HG03175 (cell line): ENCODE measurements at regions not wholly inside any gene's neighbourhood (a gene's known extent, or its start where the extent isn't known, plus 50 kb on each side); places are given as distances from the start of the nearest gene placed in this dataset.

Experiments used
- ATAC-seq: cut with Tn5 transposase; IDR thresholded peaks from one replicate; pipeline ENCODE4 v1.9.1; 2021; ENCODE audit warnings: mild to moderate bottlenecking, moderate library complexity; ENCODE audit not compliant: unreplicated experiment

DNA sequence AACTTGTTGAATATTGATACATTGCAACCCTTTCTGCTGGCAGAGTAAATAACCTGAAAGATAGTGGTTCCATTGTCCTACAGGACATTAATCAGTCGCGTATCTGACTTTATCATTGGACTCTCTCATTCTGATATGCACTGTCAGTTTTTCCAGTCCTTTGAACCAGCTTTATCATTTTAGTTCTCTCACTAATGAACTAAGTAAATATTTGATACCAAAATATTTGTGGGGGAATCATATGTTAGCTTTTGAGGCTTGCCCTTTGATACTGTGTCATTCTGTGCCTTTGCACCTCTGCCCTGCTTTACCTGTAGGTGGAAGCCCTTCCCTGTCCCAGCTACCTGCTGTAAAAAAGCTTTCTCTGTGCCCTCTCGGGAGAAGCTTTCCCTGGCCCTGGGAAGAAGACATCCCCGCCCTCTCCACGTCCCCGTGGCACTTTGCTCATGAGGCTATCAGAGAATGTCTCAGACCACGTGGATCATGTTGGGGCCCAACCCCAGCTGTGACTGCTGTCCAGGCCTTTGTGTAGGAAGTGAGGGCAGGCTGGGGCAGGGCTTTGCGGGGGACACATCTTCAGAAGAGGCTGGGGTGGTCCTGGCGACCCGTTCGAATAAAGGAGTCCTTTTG is 117.8 kb upstream of the NXT1 start:
- ATAC-seq, result no peak

DNA sequence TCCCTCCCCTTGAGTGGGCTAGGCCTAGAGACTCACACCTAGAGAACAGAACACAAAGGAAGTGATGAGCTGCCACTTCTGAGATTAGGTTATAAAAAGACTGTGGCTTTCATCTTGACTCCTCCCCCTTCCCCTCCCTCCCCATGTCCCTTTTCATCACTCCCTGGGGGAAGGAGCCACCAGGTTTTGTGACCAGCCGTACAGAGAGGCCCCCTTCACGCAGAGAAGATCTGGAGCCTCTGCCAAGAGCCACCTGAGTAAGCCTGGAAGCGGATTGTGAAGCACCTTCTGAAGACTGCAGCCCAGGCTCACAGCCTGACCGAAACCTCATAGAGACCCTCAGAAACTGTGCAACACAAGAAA is 118.4 kb upstream of the NXT1 start:
- no peak for ATAC-seq

DNA sequence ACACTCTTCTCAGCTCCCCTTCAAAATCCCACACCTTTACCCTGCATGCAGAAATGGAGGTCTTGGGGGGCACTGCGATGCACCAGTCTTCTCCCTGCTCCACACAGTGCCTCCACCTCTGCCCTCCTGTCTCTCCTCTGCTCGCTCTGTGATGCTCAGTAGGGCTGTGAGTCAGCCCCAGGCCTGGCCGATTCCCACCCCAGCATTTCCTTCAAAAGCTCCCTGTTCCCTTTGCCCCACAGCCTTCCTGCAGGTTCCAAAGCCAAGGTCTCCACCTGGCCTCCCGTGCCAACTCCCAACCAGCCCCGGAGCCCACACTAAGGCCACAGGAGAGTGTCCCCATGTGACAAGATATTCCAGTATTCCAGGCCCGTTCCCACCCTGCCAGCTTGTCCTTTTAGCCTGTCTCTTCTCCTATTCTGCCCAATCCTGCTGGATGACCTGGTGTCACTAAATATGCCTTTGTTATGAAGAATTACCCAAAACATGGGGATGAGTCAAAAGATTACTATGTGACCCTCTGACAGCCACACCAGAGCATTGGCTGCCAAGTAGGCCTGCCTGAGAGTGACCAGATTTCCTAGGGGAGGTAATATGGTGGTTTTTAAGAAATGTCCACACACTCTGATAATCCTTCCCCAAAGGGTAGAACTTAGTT is 118.9 kb upstream of the NXT1 start:
- ATAC-seq, result no peak

DNA sequence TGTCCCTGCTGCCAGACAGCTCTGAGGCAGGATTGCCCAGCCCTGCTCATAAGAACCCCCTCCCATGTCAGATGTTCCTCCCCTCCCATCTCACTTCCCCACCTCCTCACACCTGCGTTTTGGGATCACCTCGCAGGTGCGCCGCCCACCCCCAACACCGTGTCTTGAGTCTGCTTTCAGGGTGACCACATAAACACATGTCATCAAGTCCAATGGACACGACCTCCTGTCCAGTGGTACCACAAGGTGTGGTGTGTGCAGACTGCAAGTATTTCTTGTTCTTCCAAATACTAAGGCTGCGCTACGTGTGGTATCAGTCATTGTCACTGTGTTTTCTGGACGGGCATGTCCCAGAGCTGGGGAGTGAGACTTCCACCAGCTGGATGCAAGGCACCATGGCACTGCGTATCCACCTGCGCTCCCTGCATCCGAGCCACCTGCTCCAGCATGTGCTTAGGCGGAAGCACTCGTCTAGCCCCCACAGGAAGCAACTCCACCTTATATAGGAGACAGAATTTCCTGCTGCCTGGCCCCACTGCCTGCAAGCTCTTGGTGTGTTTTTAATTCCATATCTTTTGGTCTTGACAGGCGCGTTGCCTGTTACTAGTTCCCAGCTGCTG is 119.7 kb upstream of the NXT1 start:
- ATAC-seq, result no peak

DNA sequence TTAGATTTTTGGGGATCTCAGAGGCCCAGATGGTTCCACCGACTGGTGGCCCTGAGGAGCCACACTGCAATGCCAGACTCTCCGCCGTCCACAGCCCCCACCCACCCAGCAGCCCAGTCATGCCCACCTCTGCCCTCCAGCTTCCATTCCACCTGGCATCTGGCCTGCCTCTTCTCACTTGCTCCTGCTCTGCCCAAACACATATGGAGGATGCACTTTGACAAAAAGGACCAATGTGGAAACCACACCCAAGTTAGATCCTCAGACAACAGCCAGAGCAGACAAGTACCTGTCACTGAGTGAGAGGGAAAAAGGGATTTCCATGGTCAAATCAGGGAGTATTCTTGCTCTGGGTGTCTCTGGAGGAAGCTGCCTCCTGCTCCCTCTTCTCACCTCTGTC is 120.6 kb upstream of the NXT1 start:
- ATAC-seq, result no peak

DNA sequence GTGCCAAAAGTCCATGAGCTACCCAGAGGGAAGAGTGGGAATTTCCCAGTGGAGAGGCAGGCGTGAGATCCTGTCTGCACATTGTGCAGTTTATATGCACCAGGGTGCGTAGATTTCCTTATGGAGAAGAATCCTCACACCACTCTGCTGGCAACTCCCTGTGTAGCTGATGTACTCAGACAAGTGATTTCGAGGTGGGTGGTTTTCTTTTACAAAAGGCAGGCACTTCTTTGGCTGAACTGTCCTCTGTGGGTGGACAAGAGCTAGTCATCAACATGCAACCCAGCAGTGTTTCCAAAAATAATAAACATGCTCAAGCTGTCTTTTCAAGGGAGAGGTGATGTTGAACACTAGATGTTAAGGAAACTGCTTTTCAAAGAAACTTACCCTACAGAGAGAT is 121.7 kb upstream of the NXT1 start:
- ATAC-seq, result no peak

DNA sequence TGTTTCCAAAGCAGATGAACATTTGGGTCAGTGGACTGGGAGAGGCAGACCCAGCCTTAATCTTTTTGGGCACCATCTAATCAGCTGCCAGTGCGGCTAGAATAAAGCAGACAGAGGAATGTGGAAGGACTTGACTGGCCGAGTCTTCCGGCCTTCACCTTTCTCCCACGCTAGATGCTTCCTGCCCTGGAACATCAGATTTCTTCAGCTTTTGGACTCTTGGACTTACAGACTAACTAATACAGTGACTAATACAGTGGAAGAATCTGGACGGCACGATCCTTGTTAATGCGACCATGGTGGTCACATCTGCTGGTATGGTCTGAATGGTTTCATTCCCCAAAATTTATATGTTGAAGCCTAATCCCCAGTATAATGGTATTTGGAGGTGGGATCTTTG is 122.6 kb upstream of the NXT1 start:
- ATAC-seq, result no peak

DNA sequence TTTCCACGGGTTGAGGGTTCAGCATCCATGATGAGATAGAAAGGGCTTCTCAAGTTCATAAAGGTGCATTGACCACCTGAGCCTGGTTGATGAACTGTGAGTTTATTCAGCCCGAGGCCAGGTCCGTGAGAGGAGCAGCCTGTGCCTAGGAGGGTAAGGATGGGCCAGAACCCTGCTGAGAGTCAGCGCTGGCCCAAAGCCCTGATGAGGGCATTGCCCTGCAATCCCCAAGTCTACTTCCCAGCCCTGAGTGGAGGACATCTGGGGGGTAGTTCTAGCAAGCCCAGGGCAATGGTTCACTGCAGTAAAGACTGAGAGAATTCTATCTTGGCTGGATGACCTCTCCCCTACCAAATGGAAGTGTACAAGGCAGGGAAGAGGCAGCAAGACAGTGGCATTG is 123.3 kb upstream of the NXT1 start:
- ATAC-seq, result no peak

DNA sequence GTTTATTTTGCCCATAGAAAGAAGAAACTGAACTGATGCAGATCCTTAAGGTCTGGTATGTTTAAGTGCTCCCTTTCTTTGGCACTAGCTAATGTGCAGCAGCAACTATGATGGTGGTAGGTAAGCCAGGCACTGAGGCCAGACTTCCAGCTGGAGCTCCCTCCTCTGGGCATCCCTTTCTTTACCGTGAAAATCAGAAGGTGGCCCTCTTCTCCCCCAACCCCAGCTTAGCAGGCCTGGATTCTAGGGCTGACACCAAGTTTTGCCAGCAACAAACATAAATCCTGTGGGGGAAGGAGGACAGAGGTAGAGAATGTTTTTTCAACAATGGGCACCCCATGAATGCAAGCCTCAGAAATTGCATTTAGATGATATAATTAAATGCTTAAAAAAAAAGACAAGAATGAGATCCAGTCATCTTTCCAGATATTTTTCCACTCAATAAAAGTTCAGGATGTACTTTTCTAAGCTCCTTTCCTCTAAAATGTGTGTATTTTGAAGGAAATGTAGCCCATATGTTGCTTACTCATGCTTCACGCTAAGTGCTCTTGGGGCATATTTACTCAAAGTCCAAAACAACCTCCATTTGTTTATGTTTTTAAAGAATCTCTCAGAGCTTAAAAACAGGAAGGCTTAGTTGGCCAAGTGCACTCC is 123.9 kb upstream of the NXT1 start:
- no peak for ATAC-seq

DNA sequence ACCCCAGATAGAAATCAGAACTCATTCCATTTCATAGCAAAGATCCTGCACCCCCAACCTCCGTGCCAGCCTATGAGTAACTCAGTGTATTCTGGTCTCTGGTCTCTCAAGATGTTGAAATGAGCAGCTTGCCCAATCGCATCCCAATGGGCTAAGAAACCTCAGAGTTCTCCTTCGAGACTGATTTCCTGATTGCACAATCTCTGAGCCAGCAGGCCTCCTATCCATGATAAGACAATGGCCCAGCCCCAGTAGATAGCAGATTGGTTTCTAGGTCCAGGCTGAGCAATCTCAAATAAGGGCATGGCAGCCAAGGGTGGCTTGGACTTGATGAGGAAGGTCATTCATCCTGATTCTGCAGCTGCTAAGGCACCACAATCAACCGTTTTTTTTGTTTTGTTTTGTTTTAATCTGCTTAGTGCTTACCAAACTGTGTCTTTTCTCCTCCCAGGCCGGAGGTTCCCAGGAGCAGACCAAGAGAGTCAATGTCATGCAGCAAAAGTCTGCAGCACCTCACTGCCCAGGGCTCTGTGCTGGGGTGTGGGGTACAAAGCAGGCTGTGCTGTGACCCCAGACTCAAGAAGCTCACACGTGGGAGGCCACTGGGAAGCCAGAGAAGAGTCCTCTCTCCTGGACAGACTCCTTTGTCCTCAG is 125.1 kb upstream of the NXT1 start:
- ATAC-seq, result no peak

DNA sequence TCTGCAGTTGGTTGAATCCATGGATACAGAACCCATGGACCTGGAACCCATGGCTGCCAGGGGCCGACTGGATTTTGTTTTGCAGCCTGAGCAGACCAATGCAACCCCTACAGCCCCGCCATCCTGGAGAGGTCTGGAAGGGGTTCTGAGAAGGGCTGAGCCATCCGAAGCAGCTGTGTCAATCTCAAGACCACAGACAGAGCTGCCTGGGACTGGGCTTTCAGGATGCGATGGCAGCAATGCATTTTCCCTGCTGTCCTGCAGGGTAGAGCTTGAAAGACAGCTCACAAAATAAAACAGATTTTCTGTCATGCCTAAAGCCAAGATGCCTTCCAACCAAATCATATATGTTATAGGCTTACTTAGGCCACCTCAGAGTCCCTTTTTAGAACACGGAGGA is 125.8 kb upstream of the NXT1 start:
- no peak for ATAC-seq

DNA sequence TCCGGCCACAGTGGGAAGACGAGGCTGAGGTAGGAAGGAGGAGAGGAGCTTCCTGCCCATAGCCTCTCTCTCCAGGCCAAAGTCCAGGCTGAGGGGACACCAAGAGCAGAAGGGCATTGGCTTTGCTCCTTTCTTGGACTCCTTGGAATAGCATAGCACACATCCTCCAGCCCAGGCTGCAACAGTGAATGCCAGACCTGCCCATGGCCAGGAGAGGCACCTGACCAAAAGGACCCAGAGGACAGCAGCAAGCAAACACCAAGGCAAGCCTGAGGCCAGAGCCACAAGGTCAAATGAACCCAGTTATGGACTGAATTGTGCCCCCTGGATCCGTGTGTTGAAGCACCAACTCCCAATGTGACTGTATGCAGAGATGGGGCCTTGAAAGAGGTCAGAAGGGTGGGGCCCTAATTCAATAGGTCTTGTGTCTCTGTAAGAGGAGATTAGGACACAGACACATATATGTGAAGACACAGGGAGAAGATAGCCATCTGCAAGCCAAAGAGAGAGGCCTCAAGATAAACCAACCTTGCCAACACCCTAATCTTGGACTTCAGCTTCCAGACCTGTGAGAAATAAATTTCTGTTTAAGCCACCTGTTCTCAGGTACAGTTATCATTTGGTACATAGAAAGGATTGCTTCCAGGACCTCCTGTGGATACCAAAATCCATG is 126.5 kb upstream of the NXT1 start:
- ATAC-seq, result no peak

DNA sequence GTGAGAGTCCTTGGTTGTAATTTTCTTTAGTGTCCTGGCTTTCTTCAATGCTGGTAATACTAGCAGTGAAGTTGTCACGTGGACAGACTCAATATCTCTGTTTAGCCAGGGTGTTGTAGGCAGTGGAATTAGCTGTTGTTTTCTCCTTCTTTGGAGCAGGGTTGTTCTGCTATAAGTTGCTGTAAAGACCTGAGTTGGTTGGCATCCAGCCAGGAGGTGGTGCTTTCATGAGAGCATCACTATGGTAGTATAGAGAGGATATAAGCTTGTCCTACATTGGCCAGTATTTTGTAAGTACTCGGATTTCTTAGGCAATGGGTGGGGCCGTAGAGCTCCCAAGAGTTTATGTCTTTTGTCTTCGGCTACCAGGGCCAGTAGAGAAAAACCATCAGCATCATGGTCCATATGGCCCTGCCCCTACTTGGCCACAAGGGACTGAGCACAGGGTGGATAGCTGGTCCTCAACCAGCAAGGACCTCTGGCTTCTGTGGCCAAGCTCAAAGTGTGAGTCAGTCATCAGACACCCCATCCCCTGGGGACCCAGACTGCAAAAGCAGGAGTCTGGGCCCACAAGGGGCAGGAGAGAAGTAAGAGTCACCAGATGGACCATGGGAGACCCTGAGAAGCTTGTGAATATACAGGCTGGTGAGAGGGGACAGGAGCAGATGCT is 127.9 kb upstream of the NXT1 start:
- no peak for ATAC-seq

DNA sequence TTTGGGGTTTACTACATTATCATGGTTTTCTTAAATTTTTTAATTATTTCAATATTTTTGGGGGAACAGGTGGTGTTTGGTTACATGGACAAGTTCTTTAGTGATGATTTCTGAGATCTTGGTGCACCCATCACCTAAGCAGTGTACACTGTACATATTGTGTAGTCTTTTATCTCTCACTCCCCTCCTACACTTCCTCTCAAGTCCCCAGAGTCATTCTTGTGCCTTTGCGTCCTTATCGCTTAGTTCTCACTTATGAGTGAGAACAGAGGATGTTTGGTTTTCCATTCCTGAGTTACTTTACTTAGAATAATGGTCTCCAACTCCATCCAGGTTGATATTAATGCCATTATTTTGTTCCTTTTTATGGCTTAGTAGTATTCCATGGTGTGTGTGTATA is 130.9 kb upstream of the CD93 start:
- no peak for ATAC-seq

DNA sequence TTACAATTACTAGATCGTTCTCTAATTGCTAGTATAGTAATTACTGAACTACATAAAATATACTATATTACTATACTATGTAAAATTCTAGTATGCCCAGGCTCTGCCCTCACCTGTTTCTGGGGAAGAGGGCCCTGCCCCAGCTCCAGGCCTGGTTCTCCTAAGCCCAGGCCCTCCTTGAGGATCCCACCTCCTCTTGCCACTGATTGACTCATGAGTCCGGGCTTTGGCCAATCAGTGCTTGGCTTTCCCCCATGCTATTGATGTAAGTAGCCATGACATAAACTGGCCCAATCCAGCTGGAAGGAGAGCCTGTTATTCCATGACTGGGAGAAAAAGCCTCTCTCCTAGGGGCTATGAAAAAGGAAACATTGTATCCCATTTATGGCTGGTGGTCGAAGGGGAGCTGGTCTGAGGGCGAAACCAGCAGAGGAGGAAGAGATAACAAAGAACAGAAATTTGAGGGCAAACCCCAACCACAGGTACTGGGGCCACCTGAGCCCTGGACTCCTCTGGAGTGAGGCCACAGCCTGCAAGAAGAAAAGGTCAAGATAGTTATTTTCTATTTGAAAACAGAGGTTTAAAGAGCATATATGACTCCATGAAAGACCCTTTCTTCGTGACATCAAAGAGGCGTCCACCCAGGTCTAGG is 129.3 kb upstream of the CD93 start:
- ATAC-seq, result no peak

DNA sequence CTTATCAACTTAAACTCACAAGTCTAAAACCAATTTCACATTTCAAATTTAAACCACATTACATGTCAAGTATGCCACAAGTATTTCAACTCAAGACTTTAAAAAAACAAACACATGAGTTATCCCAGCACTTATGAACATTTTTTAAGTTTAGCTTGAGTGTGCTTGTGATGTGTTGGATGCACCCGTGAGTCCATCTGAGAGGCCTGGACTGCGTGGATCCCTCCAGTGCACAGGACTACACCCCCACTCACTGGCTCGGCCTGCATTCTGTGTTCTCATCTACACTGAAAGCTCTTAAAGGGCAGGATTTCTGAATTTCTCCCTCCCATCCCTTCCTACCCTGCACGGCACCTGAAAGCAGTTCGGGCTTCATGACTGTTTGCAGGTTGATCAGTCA is 128.8 kb upstream of the CD93 start:
- no peak for ATAC-seq

DNA sequence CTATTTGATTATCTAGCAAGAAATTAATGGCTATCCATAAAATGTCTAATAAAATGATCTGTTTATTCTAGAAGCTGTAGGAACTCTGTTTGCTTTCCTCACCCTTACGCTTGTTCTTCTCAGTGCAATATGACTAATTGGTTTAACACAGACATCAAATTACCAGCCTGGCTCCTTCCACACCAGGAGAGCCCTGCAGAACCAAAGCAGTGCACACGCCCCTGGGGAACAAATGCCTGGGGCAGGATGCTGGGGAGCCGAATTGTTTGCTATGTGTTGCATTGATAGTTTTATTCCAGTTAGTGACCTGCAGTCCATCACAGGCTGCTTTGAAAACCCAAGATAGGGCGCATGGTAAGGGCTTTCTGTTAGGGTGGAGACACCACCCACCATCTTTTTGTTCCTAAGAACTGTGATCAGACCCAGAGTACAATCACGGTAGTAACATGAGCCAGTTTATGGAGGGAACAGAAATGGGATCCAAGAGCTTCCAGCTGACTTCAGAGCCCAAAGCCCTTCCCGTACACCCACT is 126.4 kb upstream of the CD93 start:
- no peak for ATAC-seq

DNA sequence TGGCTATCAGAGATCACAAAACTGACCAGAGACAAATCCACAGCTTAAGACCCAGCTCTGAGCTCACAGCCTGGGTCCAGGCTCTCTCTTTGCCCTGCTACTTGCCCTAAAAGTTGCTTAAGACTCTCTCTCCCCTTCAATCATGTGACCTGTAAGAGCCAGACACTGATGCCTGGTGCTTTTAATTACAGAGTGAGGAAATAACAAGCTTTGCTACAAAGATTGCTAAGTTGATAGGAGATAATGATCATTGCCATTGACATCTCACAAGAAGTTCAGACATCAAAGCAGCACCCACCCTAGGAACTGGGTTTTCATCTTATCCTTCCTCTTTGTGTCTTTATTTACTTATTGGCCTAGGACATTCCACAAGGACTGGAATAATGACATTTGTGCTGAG is 125.9 kb upstream of the CD93 start:
- ATAC-seq, result no peak

DNA sequence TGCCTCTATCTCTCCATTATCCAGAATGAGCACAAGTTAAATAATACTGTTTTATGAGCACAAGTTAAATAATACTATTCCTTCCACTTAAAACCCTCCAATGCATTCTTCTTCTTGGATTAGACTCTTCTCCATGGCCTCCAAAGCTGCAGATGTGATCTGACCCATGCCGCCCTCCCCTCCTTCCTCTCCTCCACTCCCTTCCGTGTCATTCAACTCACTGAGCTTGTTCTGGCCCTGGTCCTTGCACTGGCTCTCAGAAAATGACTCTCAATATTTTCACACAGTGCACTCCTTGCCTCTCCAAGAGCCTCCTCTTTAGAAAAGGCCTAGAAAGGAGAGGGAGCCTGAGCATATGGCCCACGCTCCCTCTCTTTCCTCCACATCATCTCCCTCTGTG is 125.0 kb upstream of the CD93 start:
- no peak for ATAC-seq
